ENCODE measurements at regions not wholly inside any gene's neighbourhood (a gene's known extent, or its start where the extent isn't known, plus 50 kb on each side); places are given as distances from the start of the nearest gene placed in this dataset.

GRCh38 chr5:160979385-160979784, 127.4 kb upstream of the ATP10B start:
- TF ChIP-seq, protein P1, sequence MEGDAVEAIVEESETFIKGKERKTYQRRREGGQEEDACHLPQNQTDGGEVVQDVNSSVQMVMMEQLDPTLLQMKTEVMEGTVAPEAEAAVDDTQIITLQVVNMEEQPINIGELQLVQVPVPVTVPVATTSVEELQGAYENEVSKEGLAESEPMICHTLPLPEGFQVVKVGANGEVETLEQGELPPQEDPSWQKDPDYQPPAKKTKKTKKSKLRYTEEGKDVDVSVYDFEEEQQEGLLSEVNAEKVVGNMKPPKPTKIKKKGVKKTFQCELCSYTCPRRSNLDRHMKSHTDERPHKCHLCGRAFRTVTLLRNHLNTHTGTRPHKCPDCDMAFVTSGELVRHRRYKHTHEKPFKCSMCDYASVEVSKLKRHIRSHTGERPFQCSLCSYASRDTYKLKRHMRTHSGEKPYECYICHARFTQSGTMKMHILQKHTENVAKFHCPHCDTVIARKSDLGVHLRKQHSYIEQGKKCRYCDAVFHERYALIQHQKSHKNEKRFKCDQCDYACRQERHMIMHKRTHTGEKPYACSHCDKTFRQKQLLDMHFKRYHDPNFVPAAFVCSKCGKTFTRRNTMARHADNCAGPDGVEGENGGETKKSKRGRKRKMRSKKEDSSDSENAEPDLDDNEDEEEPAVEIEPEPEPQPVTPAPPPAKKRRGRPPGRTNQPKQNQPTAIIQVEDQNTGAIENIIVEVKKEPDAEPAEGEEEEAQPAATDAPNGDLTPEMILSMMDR (IDR thresholded peaks at IDR 0.05 in 4 of 5, conservative IDR thresholded peaks at IDR 0.05 in 1 of 5), result no peak
- TF ChIP-seq POLR2A (IDR thresholded peaks at IDR 0.05), result no peak
